Endothelial cell (in vitro differentiated cells): ENCODE measurements at regions not wholly inside any gene's neighbourhood (a gene's known extent, or its start where the extent isn't known, plus 50 kb on each side); places are given as distances from the start of the nearest gene placed in this dataset.

ENCODE experiments used
- DNase-seq: peaks from one replicate; pipeline ENCODE4 v3.0.0; 2021; ENCODE audit warnings: low spot score
- H3K27ac Mint-ChIP-seq: one replicate; pipeline ENCODE4 v1.8.0; 2021; ENCODE audit warnings: mixed read lengths, inconsistent platforms; ENCODE audit not compliant: unreplicated experiment
- H3K27me3 Mint-ChIP-seq: one replicate; pipeline ENCODE4 v1.8.0; 2021; ENCODE audit warnings: mild to moderate bottlenecking, moderate library complexity, mixed read lengths, inconsistent platforms; ENCODE audit not compliant: unreplicated experiment
- H3K36me3 Mint-ChIP-seq: one replicate; pipeline ENCODE4 v1.8.0; 2021; ENCODE audit warnings: mild to moderate bottlenecking, low read depth, mixed read lengths, inconsistent platforms; ENCODE audit not compliant: unreplicated experiment
- H3K4me1 Mint-ChIP-seq: one replicate; pipeline ENCODE4 v1.8.0; 2021; ENCODE audit warnings: mild to moderate bottlenecking, mixed read lengths, inconsistent platforms; ENCODE audit not compliant: unreplicated experiment
- H3K4me3 Mint-ChIP-seq: one replicate; pipeline ENCODE4 v1.8.0; 2021; ENCODE audit warnings: mild to moderate bottlenecking, mixed read lengths, inconsistent platforms; ENCODE audit not compliant: unreplicated experiment
- H3K9me3 Mint-ChIP-seq: one replicate; pipeline ENCODE4 v1.8.0; 2021; ENCODE audit warnings: mixed read lengths, inconsistent platforms; ENCODE audit not compliant: unreplicated experiment
- TF ChIP-seq, protein P1 (sequence below): fragments of 200-600 bp; sonication (generic); IDR thresholded peaks from one replicate; pipeline ENCODE4 v1.5.0; 2021; ENCODE audit warnings: antibody characterized with exemption; ENCODE audit not compliant: unreplicated experiment

DNA sequence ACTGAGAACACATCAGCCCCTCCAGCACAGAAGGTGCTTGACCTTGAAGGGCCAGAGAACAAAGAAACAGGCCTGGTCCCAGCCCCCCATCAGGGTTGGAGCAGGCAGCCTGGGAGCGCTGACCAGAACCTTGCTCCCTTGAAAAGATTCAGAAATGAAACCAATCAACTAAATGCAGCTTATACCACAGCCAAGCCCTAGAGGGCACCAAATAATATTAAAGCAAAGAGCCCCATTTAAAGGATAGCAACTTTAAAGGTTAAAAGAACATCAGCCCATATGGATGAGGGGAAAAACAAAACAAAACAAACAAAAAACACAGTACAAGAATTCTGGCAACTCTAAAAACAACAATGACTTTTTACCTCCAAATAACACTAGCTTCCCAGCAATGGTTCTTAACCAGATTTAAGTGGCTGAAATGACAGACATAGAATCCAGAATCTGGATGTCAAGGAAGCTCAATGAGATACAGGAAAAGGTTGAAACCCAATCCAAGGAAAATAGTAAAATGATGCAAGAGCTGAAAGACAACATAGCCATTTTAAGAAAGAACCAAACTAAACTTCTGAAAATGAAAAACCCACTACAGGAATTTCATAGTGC lies 471.9 kb downstream of the MTRR start:
- H3K4me3 Mint-ChIP-seq = no peak overlapping the region
- no peak overlapping the region for H3K27ac Mint-ChIP-seq
- no peaks in the 10 kb centered on the region for H3K9me3 Mint-ChIP-seq
- TF ChIP-seq, protein P1, sequence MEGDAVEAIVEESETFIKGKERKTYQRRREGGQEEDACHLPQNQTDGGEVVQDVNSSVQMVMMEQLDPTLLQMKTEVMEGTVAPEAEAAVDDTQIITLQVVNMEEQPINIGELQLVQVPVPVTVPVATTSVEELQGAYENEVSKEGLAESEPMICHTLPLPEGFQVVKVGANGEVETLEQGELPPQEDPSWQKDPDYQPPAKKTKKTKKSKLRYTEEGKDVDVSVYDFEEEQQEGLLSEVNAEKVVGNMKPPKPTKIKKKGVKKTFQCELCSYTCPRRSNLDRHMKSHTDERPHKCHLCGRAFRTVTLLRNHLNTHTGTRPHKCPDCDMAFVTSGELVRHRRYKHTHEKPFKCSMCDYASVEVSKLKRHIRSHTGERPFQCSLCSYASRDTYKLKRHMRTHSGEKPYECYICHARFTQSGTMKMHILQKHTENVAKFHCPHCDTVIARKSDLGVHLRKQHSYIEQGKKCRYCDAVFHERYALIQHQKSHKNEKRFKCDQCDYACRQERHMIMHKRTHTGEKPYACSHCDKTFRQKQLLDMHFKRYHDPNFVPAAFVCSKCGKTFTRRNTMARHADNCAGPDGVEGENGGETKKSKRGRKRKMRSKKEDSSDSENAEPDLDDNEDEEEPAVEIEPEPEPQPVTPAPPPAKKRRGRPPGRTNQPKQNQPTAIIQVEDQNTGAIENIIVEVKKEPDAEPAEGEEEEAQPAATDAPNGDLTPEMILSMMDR = peak; percentile 58
- no peaks in the 10 kb centered on the region for H3K4me1 Mint-ChIP-seq
- H3K36me3 Mint-ChIP-seq = no peaks in the 10 kb centered on the region
- no peak for DNase-seq
- H3K27me3 Mint-ChIP-seq = peaks cover 2% of the 10 kb centered on the region

DNA sequence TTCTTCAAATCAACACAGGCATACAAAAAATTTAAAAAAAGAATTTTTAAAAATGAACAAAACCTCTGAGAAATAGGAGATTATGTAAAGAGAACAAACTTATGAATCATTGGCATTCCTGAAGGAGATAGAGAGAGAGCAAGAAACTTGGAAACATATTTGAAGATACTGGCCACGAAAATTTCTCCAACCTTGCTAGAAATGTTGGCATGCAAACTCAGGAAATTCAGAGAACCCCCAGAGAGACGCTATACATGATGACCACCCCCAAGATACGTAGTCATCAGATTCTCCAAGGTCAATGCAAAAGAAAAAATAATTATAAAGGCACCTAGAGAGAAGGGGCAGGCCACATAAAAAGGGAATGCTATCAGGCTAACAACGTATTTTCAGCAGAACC lies 472.5 kb downstream of the MTRR start:
- Mint-ChIP-seq H3K4me1 (no peaks in the 10 kb centered on the region), H3K4me3 (no peak overlapping the region), H3K27ac (no peak overlapping the region), H3K36me3 (no peaks in the 10 kb centered on the region), H3K27me3 (peaks cover 2% of the 10 kb centered on the region), H3K9me3 (no peaks in the 10 kb centered on the region)
- TF ChIP-seq, protein P1 = no peak
- DNase-seq = no peak

DNA sequence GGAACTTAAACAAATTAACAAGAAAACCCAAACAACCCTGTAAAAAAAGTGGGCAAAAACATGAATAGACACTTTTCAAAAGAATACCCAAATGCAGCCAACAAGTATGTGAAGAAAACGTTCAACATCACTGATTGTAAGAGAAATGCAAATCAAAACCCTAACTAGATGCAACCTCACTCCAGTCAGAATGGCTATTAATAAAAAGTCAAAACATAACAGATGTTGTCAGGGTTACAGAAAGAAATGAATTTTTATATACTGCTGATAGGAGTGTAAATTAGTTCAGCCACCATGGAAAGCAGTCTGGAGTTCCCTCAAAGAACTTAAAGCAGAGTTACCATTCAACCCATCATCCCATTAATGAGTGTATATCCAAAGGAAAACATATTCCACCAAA lies 479.0 kb downstream of the MTRR start:
- H3K27me3 Mint-ChIP-seq = peaks cover 4% of the 10 kb centered on the region
- no peak for DNase-seq

GRCh38 chr5:8349855-8350254 lies 480.9 kb downstream of the MTRR start:
- TF ChIP-seq, protein P1 = no peak
- H3K9me3 Mint-ChIP-seq = no peaks in the 10 kb centered on the region
- H3K27me3 Mint-ChIP-seq = peaks cover 2% of the 10 kb centered on the region
- no peaks in the 10 kb centered on the region for H3K4me1 Mint-ChIP-seq
- no peak overlapping the region for H3K4me3 Mint-ChIP-seq
- H3K36me3 Mint-ChIP-seq = no peaks in the 10 kb centered on the region
- DNase-seq = no peak
- H3K27ac Mint-ChIP-seq = no peak overlapping the region

More for the DNA sequence above, 479.0 kb downstream of the MTRR start:
- TF ChIP-seq, protein P1 = no peak
- Mint-ChIP-seq H3K36me3 (no peaks in the 10 kb centered on the region), H3K4me3 (no peak overlapping the region), H3K9me3 (no peaks in the 10 kb centered on the region), H3K27ac (no peak overlapping the region), H3K4me1 (no peaks in the 10 kb centered on the region)

DNA sequence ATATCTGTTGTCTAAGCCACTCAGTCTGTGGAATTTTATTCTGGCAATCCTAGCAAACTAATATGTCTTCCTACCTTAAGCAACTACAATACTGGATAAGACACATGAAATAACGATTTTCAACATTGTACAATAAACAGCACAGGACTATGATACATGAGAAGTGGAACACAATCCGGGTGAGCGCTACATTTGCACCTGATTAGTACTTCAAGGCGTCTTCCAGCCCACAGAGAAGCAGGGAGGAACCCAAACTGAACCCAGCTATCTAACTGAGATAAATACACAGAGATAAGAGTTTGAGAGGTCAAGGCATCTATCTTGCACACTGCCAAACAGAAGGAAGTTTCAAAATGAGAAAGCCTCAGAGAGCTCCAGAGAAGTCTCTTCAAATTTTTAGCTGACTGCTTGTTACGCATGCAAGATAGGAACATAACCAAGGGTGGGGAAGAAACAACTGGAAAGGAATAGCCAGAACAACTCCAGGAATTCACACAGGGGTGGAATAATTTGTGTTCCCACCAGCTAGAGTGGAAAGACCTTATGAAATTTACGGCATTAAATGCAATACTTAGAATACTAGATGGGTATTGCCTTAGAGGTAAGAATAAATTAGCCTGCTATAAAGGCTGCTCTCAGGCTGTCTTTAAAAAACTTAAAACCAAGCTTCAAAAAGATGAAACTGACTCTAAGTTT lies 481.8 kb downstream of the MTRR start:
- TF ChIP-seq, protein P1 = no peak
- no peak for DNase-seq
- H3K27ac Mint-ChIP-seq = no peak overlapping the region
- H3K27me3 Mint-ChIP-seq = peaks cover 2% of the 10 kb centered on the region
- H3K4me3 Mint-ChIP-seq = no peak overlapping the region
- no peaks in the 10 kb centered on the region for H3K9me3 Mint-ChIP-seq
- no peaks in the 10 kb centered on the region for H3K36me3 Mint-ChIP-seq
- no peaks in the 10 kb centered on the region for H3K4me1 Mint-ChIP-seq
